Omental fat pad (tissue), 3 donors: ENCODE measurements at regions not wholly inside any gene's neighbourhood (a gene's known extent, or its start where the extent isn't known, plus 50 kb on each side); places are given as distances from the start of the nearest gene placed in this dataset.

Experiments
- ATAC-seq: fragments of 150-250 bp; one replicate; pipeline ENCODE4 v1.9.1; 2016; ENCODE audit warnings: mild to moderate bottlenecking, moderate library complexity; ENCODE audit not compliant: low FRiP score
- DNase-seq: peaks from one replicate; pipeline ENCODE4 v3.0.0-alpha.2; 2019; ENCODE audit warnings: low spot score
- CTCF ChIP-seq, 3 donors: fragments of 450-650 bp; IDR thresholded peaks; one replicate each; pipeline ENCODE4 v1.5.1; 2016 to 2017; ENCODE audit warnings: antibody characterized with exemption in 3 of 3, mild to moderate bottlenecking in 3 of 3, moderate library complexity in 2 of 3

GRCh38 chr10:78686444-78687060 lies 382.2 kb upstream of the ZMIZ1 start:
- TF ChIP-seq CTCF (IDR thresholded peaks at IDR 0.05), result no peak
- ATAC-seq (no peak), DNase-seq (no peak)

GRCh38 chr10:78687626-78688025 lies 381.1 kb upstream of the ZMIZ1 start:
- no peak for DNase-seq
- no peak for ATAC-seq
- no peak for TF ChIP-seq CTCF (IDR thresholded peaks at IDR 0.05)

GRCh38 chr10:78688230-78688900 lies 380.4 kb upstream of the ZMIZ1 start:
- no peak for TF ChIP-seq CTCF (IDR thresholded peaks at IDR 0.05)
- ATAC-seq, result no peak

GRCh38 chr10:78688901-78689583 lies 379.7 kb upstream of the ZMIZ1 start:
- no peak for DNase-seq
- ATAC-seq, result peak; percentile 29
- no peak for TF ChIP-seq CTCF (IDR thresholded peaks at IDR 0.05)

More at GRCh38 chr10:78688230-78688900, 380.4 kb upstream of the ZMIZ1 start:
- no peak for DNase-seq

GRCh38 chr10:78689584-78689935 lies 379.2 kb upstream of the ZMIZ1 start:
- TF ChIP-seq CTCF (IDR thresholded peaks at IDR 0.05), result no peak
- DNase-seq, result no peak
- ATAC-seq, result no peak

- no peak for DNase-seq
- TF ChIP-seq CTCF (IDR thresholded peaks at IDR 0.05), result no peak
- no peak for ATAC-seq
These were observed 378.2 kb upstream of the ZMIZ1 start for GRCh38 chr10:78690354-78691111.
